HEK293 (cell line): ENCODE measurements at regions not wholly inside any gene's neighbourhood (a gene's known extent, or its start where the extent isn't known, plus 50 kb on each side); places are given as distances from the start of the nearest gene placed in this dataset.

Source experiments
- CTCF ChIA-PET: fragments of 350-600 bp; formaldehyde crosslinking; extraction: SDS; loops from one replicate; lab custom pipeline; 2021; ENCODE audit warnings: antibody characterized with exemption; lab: Yijun Ruan, JAX
- POLR2A ChIA-PET: fragments of 300-600 bp; formaldehyde crosslinking; extraction: SDS; loops from one replicate; lab custom pipeline; 2020; ENCODE audit warnings: antibody characterized with exemption, inconsistent platforms; lab: Yijun Ruan, JAX
- H3K27ac ChIP-seq: fragments of 200-500 bp; sonication (Bioruptor generic); 2 replicates; pipeline ENCODE4 v1.5.1; 2014; ENCODE audit warnings: low read depth, low read length, control low read depth, inconsistent platforms; ENCODE audit errors: extremely low read depth
- H3K36me3 ChIP-seq, 2 experiments: fragments of 200-500 bp in 1 of 2; sonication (Bioruptor generic) in 1 of 2; 1 replicate in 1 of 2; 2 replicates in 1 of 2; pipeline ENCODE4 v1.5.1; 2014 to 2017; ENCODE audit warnings: inconsistent platforms in 2 of 2, low read length in 2 of 2; ENCODE audit not compliant: control insufficient read depth in 2 of 2, insufficient read depth in 1 of 2
- H3K4me1 ChIP-seq: fragments of 200-500 bp; sonication (Bioruptor generic); 2 replicates; pipeline ENCODE4 v1.5.1; 2014; ENCODE audit warnings: mild to moderate bottlenecking, low read length, inconsistent platforms; ENCODE audit not compliant: control insufficient read depth, insufficient read depth
- H3K4me3 ChIP-seq: 2 replicates; pipeline ENCODE4 v1.5.1; 2011; ENCODE audit warnings: low read depth, mild to moderate bottlenecking, control low read depth, low read length, moderate library complexity
- H3K9me3 ChIP-seq: fragments of 200-500 bp; sonication (Bioruptor generic); 2 replicates; pipeline ENCODE4 v1.5.1; 2014; ENCODE audit warnings: low read depth, low read length, inconsistent platforms; ENCODE audit not compliant: control insufficient read depth, insufficient read depth
- EGR2 ChIP-seq: fragments of 450-650 bp; formaldehyde crosslinking; IDR thresholded peaks from 2 replicates; pipeline ENCODE4 v1.5.1; 2016; ENCODE audit warnings: low read depth, missing biosample characterization, missing genetic modification characterization
- MZF1 ChIP-seq: fragments of 450-650 bp; formaldehyde crosslinking; IDR thresholded peaks from 2 replicates; pipeline ENCODE4 v1.5.1; 2017; ENCODE audit warnings: missing biosample characterization, missing genetic modification characterization, borderline replicate concordance
- OSR2 ChIP-seq: fragments of 450-650 bp; formaldehyde crosslinking; IDR thresholded peaks from 2 replicates; pipeline ENCODE4 v1.5.1; 2016; ENCODE audit warnings: missing biosample characterization, missing genetic modification characterization
- ZFHX2 ChIP-seq: fragments of 450-650 bp; formaldehyde crosslinking; conservative IDR thresholded peaks from 2 replicates; pipeline ENCODE4 v1.5.1; 2016; ENCODE audit warnings: missing biosample characterization, missing genetic modification characterization
- ZFP41 ChIP-seq: fragments of 450-650 bp; formaldehyde crosslinking; IDR thresholded peaks from 2 replicates; pipeline ENCODE4 v1.5.1; 2016; ENCODE audit warnings: missing biosample characterization, missing genetic modification characterization, borderline replicate concordance
- ZNF121 ChIP-seq: fragments of 450-650 bp; formaldehyde crosslinking; IDR thresholded peaks from 2 replicates; pipeline ENCODE4 v1.5.1; 2016; ENCODE audit warnings: missing biosample characterization, missing genetic modification characterization
- ZNF324 ChIP-seq: fragments of 450-650 bp; formaldehyde crosslinking; IDR thresholded peaks from 2 replicates; pipeline ENCODE4 v1.5.1; 2016; ENCODE audit warnings: missing biosample characterization, missing genetic modification characterization
- ZNF514 ChIP-seq: fragments of 450-650 bp; formaldehyde crosslinking; IDR thresholded peaks from 2 replicates; pipeline ENCODE4 v1.5.1; 2016; ENCODE audit warnings: missing biosample characterization, missing genetic modification characterization
- ZNF624 ChIP-seq: fragments of 450-650 bp; formaldehyde crosslinking; IDR thresholded peaks from 2 replicates; pipeline ENCODE4 v1.5.1; 2017; ENCODE audit warnings: missing biosample characterization, missing genetic modification characterization
- ZNF76 ChIP-seq: fragments of 450-650 bp; formaldehyde crosslinking; IDR thresholded peaks from 2 replicates; pipeline ENCODE4; 2016; ENCODE audit warnings: low read depth, missing biosample characterization, missing genetic modification characterization, borderline replicate concordance
- TF ChIP-seq, protein P1 (sequence below): fragments of 450-650 bp; formaldehyde crosslinking; IDR thresholded peaks from 2 replicates; pipeline ENCODE4 v1.5.1; 2016; ENCODE audit warnings: missing biosample characterization, missing genetic modification characterization
- TF ChIP-seq, protein P2 (sequence below): fragments of 450-650 bp; formaldehyde crosslinking; IDR thresholded peaks from 2 replicates; pipeline ENCODE4 v1.5.1; 2016; ENCODE audit warnings: missing biosample characterization, missing genetic modification characterization, borderline replicate concordance
- TF ChIP-seq, protein P3 (sequence below): fragments of 450-650 bp; formaldehyde crosslinking; IDR thresholded peaks from 2 replicates; pipeline ENCODE4 v1.5.1; 2016; ENCODE audit warnings: missing biosample characterization, missing genetic modification characterization
- TF ChIP-seq, protein P4 (sequence below): fragments of 450-650 bp; formaldehyde crosslinking; IDR thresholded peaks from 2 replicates; pipeline ENCODE4 v1.5.1; 2017; ENCODE audit warnings: missing biosample characterization, missing genetic modification characterization

DNA sequence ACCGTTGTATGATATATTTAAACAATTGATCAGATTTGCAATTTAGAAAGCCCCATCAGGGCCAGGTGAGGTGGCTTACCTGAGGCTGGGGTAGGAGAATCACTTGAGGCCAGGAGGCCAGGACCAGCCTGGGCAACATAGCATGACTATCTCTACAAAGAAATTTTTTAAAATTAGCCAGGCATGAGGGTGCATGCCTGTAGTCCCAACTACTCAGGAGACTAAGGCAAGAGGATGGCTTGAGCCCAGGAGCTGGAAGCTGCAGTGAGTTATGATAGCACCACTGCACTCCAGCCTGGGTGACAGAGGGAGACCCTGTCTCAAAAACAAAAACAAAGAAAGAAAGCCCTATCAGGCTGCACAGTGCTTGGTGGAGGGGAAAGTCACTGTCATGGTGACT is 159.9 kb upstream of the RAB4A start (continued):
- TF ChIP-seq, protein P1, sequence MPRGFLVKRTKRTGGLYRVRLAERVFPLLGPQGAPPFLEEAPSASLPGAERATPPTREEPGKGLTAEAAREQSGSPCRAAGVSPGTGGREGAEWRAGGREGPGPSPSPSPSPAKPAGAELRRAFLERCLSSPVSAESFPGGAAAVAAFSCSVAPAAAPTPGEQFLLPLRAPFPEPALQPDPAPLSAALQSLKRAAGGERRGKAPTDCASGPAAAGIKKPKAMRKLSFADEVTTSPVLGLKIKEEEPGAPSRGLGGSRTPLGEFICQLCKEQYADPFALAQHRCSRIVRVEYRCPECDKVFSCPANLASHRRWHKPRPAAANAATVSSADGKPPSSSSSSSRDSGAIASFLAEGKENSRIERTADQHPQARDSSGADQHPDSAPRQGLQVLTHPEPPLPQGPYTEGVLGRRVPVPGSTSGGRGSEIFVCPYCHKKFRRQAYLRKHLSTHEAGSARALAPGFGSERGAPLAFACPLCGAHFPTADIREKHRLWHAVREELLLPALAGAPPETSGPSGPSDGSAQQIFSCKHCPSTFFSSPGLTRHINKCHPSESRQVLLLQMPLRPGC, result no peak
- TF ChIP-seq, protein P2, sequence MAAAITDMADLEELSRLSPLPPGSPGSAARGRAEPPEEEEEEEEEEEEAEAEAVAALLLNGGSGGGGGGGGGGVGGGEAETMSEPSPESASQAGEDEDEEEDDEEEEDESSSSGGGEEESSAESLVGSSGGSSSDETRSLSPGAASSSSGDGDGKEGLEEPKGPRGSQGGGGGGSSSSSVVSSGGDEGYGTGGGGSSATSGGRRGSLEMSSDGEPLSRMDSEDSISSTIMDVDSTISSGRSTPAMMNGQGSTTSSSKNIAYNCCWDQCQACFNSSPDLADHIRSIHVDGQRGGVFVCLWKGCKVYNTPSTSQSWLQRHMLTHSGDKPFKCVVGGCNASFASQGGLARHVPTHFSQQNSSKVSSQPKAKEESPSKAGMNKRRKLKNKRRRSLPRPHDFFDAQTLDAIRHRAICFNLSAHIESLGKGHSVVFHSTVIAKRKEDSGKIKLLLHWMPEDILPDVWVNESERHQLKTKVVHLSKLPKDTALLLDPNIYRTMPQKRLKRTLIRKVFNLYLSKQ (tag by site-specific recombination), result no peak
- no peak for TF ChIP-seq ZNF76 (tag by site-specific recombination)
- TF ChIP-seq MZF1 (tag by site-specific recombination), result no peak
- no peak for TF ChIP-seq ZNF624 (tag by site-specific recombination)
- TF ChIP-seq, all 188 proteins: peak for 0

DNA sequence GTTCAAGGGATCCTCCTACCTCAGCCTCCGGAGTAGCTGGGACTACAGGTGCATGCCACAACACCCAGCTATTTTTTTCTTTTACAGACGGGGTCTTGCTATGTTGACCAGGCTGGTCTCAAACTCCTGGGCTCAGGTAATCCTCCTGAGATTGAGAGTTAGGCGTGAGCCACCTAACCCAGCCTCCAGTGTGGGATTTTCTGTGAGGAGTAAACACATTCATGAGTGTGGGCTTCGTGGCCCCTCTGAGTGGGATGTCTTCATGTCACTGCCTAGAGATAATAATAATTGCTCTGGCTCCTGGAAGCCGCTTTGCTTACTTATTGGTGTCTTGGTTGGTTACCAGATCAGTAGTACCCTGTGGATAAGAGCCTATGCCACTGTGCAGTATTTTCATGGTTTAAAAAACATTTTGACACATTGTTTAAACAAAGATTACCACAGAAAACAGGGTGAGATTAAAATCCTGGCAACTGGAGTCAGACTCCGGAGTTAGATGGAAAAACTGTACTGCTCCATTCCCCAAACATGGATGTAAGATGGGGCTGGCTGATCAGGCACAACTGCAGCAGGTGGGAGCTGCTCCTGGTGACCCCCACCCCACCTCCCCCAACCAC is 159.1 kb upstream of the RAB4A start:
- Histone ChIP-seq H3K4me1 (peaks cover 15% of the 10 kb centered on the region), H3K9me3 (no peaks in the 10 kb centered on the region), H3K27ac (no peak overlapping the region), H3K4me3 (no peak overlapping the region), H3K36me3 (no peaks in the 10 kb centered on the region)
- CTCF ChIA-PET, result interaction anchor here (0.6 to 0.7 kb wide), 2 partner anchors 39 to 115 kb away, joined by 3 to 4 read pairs; no protein-coding TSS in a partner anchor
- TF ChIP-seq OSR2 (tag by site-specific recombination), result peak; percentile 92
- peak; percentile 40; the same call in 1 of the 2 replicates for TF ChIP-seq ZNF121
- TF ChIP-seq ZNF324 (tag by site-specific recombination), result 0 out of 2 replicates have a peak, but pooled peaks have one; percentile 19
- peak; percentile 62 for TF ChIP-seq ZFHX2 (tag by site-specific recombination)
- TF ChIP-seq ZNF514 (tag by site-specific recombination), result no peak
- peak; percentile 63; the same call in 1 of the 2 replicates for TF ChIP-seq EGR2 (tag by site-specific recombination)
- POLR2A ChIA-PET, result no interaction called here

DNA sequence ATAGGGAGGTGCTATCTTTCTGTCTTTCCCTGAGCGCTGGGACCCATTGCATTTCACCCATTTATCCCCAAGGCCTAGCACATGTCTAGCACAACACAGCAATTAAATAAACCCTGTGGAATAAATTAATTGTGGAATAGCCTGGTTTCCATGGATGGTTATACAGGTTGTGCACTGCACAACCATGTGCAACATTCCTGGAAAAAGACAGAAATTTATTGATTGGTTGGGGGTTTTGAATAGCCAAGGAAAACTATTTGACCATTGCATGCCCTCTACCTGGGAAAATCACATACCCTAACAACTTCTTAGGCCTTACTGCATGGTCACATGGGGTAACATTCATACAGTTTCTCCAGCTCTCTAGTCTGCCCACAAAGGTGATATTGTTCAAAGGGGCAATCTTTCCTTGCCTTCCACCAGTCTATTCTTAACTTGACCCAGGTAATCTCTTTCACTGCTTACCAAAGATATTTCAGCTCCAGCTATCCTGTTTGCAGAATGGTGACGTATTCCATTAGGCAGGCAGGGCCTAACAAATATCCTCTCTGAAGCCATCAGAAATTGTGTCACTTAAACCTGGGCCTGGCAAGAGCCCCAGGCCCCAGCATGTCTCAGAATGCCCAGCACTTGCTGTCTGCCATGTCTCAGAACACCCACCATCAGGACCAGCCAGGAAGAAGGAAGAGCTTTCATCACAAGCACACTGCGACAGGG is 157.9 kb upstream of the RAB4A start:
- no peak overlapping the region for H3K27ac ChIP-seq
- no peak for TF ChIP-seq ZFP41
- TF ChIP-seq, protein P3, sequence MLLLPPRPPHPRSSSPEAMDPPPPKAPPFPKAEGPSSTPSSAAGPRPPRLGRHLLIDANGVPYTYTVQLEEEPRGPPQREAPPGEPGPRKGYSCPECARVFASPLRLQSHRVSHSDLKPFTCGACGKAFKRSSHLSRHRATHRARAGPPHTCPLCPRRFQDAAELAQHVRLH (tag by site-specific recombination), result 0 out of 2 replicates have a peak, but pooled peaks have one; percentile 17
- TF ChIP-seq, protein P4, sequence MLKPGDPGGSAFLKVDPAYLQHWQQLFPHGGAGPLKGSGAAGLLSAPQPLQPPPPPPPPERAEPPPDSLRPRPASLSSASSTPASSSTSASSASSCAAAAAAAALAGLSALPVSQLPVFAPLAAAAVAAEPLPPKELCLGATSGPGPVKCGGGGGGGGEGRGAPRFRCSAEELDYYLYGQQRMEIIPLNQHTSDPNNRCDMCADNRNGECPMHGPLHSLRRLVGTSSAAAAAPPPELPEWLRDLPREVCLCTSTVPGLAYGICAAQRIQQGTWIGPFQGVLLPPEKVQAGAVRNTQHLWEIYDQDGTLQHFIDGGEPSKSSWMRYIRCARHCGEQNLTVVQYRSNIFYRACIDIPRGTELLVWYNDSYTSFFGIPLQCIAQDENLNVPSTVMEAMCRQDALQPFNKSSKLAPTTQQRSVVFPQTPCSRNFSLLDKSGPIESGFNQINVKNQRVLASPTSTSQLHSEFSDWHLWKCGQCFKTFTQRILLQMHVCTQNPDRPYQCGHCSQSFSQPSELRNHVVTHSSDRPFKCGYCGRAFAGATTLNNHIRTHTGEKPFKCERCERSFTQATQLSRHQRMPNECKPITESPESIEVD, result no peak
- TF ChIP-seq, all 188 proteins: peak for 1
- CTCF ChIA-PET, result interaction anchor here (0.5 to 1.7 kb wide), 5 partner anchors 11 to 378 kb away, joined by 3 to 6 read pairs (median 4); no protein-coding TSS in a partner anchor
- Histone ChIP-seq H3K4me3 (no peak overlapping the region), H3K4me1 (peaks cover 17% of the 10 kb centered on the region), H3K9me3 (no peaks in the 10 kb centered on the region), H3K36me3 (no peaks in the 10 kb centered on the region)
- POLR2A ChIA-PET, result interaction anchor here (1.2 kb wide), 1 partner anchor 9 kb away, joined by 3 read pairs; no protein-coding TSS in a partner anchor
